ENCODE measurements at regions not wholly inside any gene's neighbourhood (a gene's known extent, or its start where the extent isn't known, plus 50 kb on each side); places are given as distances from the start of the nearest gene placed in this dataset.

DNA sequence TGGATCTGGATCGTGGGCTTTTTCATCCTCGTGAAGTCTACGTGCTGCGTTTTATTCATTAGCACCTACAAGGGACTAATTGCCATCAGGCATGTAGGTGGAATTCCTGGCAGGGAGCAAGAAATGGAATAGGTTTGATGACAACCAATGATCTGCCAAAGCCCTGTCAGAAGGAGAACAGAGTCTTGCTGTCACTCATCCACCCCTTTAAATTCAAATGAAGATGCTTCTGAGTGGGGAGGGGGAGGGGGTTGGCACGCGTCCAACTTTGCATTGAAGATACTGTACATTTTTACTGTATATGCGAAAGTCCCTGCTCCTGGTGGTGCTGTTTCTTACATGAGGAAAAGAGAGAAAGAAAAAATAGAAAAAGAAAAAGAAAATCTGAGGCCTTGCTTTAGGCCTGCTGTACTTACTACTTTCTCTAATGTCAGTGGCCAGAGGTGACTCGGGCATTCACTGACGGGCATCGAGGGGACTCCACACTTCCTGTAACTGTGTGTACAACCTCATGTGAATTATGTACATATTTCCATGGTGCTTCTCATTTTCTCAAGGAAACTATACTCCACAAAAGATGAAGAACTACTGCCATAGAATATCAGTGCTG, 569.1 kb downstream of the INHBA start:
- no peak for DNase-seq (ENCODE audit: low read depth)

DNA sequence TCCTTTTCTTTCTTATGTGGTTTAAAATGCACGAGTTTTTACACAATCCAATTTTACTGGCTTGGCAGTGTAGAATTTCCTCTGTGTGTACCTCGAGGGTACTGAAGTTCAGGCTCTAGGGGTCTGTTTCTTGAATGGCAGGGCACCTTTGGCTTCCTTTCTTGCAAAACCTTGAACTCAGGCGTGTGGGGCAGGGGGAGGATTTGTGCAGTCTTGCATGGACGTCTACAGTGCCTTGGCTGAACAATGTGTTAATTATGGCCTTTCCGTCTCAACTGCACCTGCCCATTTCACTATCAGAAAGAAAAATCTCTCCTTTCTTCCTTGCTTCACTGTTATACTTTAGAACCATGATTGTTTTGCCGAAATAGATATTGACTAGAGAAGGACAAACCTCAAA, 570.9 kb downstream of the INHBA start:
- no peak for DNase-seq (ENCODE audit: low read depth)

DNA sequence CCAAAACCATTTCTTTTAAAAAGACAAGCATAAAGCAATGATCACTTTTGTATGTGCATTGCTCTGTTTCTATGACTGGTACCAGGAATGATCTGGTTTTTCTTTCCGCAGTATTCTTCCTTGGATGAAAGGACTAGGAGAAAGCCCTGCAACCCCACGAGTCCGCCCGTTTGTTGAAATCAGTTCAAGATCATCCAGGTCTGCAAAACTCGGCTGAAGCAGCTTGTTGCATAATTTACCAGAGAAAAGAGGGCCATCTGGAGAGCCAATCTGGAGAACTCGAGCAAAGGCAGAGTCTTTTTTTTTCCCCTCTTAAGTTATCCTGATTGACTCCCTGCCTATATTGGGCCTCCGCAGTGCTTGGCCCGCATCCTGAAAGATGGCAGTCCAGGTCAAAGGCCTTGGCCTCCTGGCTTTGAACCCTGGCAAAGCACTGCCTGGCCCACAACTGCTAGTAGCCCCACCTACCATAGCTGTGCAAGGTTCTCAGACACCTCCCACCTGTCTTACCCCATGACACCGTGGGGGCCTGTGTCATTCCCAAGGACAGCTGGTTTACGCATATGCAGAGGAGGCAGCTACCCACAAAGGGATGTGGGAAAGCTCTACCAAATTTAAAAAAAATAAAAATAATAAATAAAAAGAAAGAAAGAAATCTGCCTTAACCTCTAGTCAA, 572.2 kb downstream of the INHBA start:
- DNase-seq (ENCODE audit: low read depth) = no peak

DNA sequence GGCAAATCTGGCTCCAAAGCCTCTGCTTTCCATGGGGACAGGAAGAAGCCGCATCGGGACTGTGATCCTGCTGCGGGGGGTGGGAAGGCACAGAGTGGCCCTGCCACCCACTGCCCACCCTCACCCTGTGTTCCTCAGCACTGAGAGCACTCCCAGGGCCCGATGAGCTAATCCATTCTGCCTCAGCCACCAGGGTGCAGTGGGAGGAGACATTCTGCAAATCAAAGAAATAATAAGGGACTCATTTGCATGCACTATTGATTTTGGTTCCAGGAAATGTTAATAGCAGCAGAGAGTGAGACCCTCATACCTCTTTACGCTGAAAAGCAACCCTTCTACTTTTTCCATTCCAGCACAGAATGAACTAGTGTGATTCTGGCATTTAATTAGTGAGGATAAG, 572.8 kb downstream of the INHBA start:
- DNase-seq (ENCODE audit: low read depth) = no peak

DNA sequence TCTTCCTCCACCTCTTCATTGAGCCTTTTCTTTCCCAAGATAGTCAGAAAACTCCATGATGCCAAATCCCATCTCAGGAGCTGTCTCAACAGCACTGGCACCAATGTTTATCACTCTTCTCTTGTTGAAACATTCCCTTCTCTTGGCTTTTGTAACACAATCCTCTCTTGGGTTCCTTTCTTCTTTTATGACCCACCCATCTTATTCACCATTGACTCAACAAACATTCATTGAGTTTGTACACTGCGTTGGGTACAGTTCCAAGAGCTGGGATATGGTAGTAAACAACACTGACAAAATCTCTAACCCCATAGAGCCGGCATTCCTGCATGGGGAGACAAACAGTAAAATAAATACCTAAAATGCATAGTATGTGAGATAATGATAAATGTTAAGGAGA, 577.5 kb downstream of the INHBA start:
- no peak for DNase-seq (ENCODE audit: low read depth)

DNA sequence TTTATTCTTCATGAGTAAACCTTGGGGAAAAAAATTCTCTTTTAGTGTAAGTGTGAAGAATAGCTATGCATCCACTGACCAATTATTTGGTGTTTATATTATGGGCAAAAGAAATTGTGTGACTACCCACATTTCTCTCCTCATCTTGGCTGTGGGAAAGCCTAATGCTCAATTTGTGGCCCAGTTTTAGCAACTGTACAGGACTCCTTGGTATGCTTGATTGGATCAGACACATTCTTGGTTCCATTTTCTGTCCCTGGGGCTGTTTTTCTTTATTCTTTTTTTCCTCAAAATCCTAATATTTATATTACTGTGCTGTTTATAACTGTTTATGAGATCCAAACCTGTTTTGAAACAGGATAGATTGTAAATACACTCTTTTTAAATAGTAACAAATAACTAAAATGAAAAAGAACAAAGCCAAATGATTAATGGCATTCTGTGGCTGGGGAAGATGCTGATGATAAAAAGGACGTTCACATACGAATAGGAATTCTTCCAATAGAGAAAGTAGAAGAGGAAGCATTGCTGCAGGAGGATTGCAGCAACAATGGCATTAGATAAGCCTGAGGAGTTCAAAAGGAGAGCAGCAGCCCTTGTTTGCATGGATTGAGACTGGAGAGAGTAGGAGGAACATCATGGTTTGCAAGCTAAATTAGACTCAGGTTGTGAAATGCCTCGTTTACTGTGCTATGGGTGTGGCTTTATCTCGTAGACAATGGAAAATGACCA, 580.5 kb downstream of the INHBA start:
- DNase-seq (ENCODE audit: low read depth) = no peak

DNA sequence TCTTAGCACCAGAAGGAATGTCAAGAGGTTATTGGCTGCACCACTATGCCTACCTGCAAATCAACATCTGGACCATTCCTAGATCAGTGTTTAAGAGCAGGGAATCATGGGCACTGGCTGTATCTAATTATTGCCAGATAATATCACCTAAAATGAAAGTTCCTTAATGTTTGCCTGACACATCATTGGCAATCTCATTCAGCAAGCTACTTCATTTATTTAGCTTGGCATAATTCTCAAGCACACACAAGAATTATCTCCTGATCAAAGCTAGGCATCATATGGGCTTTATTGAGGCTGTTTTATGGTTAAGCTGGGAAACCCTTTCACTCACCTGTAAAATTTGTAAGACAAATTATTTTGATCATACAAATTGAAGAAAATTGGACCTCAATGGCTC, 581.7 kb downstream of the INHBA start:
- no peak for DNase-seq (ENCODE audit: low read depth)

DNA sequence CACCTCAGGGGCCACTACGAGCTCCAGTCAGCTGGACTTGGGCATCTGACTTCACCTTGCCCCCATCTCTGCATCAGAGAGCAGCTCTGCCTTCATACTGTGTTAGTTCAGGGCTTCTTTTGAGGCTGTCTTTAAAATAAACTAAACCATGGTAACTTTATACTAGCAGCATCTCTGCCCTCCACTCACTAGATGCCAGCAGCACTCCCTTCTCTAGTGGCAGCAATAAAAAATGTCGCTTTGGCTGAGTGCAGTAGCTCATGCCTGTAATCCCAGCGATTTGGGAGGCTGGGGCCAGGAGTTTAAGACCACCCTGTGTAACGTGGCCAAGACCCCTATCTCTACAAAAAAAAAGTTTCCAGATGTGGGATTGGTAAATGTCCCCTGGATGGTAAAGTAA, 584.4 kb downstream of the INHBA start:
- no peak for DNase-seq (ENCODE audit: low read depth)

DNA sequence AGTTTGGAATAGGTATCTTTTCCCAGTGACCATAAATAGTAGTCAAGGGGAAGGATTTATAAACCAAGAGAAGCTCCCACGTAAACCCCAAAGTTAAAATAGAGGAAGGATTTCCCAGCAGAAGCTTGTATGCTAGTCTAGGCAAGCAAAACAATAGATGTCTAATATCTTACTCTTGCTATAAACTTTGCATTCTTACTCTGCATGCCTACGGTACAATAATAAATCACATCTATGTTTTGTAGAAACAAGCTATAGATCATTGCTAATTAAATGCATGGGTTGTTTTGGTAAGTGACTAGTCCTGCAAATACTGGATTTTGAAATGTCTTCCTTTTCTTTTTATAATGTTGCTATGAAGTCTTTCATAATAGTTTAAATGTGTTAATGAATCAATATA, 585.5 kb downstream of the INHBA start:
- DNase-seq (ENCODE audit: low read depth) = no peak

DNA sequence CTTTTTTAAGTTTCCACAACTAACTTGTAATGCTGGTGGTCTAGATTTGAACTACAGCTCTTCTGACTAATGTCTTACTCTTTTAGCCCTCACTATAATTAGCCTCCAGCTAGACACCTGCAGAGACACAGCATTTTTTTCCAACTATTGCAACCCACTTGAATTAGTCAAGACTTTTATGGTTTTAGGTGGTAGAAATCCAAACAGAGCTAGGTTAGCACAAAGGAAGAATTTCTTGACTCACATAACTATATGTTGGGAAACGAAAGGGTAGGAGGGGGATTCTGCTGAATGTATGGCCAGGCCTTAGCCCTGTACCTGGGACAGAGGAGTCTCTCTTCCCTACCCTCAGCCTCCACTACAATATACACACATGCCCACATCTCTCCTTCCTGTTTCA, 586.1 kb downstream of the INHBA start:
- no peak for DNase-seq (ENCODE audit: low read depth)

DNA sequence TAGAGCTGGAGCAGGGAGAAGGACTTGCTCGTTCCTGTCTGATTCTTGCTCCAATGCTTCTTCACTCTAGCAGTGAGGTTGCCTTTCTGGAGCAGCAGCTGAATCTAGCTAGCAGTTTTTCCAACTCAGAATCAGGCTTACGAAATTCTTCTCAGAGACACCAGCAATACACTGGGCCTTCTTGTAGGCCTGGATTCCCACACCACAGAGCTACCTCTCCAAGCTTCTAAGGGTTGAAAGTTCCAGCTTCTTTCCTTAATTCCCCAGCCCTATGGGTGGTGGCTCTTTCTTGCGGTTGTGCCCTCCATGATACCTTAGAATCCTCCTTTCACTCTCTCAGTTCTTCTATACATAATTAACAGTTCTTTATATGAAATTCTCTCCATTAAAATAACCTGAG, 586.6 kb downstream of the INHBA start:
- no peak for DNase-seq (ENCODE audit: low read depth)

DNA sequence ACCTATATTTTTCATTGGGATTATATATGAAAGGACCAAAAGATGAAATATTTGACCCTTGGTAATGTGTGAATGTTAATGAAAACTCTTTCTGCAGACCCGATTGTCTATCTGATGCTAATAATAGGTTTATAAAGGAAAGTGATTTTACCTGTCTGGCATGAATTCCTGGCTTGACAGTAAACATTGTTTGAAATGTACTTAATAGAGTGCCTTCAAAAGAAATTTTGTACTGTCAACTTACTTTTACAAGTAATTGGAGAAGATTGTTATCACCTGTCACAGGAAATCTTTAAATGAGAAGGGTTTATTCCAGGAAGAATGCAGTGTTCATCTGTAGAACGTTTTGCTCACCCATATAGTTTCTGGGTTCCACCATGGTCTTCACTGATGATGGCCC, 588.2 kb downstream of the INHBA start:
- DNase-seq (ENCODE audit: low read depth) = no peak

DNA sequence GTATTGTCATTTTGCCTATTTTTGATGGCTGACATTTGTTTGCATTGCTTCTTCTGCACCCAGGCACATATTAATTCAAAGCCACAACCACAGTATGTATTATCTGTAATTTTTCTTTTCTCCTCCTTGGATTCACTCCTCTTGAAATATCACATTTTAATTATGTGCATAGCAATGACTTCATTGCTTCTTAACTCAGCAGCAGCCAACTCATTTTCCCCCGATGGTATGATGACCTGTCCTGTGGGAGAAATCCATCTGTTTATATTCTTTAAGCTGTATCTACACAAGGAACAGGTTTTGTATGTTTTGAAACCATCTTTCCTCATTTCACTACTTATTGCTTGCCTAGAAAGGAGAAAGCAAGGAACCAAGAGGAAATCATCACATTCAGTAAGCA, 588.8 kb downstream of the INHBA start:
- no peak for DNase-seq (ENCODE audit: low read depth)

DNA sequence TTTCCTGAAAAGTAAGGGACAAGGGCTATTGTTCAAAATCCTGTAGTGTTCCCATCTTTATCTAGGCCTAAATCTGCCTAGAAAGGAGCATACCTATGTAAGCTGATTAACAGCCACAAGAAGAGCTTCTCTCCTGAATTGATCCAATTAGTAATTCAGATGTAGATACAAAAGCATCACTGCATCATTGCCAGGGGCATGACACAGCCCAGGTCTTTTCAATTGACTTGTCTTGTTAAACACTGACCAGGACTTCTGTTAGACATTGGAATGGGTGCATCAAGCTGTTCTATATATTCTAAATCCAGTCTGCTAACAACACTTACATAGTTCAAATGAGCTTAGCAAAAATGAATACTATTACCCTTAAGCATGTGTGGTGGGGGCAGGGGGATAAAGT, 589.2 kb downstream of the INHBA start:
- DNase-seq (ENCODE audit: low read depth) = no peak

DNA sequence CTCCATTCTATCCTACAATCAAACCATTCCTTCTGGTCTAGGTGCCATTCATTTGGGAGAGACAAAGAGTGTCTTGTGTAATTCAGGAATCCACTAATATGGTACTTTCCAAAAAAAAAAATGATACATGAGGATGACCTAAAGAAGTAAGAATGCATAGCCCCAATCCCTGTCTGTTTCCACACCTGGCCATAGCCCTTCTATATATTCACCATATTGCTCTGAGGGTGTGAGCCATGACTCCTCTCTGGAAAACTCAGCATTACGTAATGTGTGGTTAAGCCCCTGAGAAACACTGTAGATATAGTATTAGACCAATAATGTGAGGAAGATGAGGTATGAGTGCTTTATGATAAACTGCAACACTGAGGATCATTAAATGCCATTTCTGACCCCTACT, 592.7 kb downstream of the INHBA start:
- no peak for DNase-seq (ENCODE audit: low read depth)

DNA sequence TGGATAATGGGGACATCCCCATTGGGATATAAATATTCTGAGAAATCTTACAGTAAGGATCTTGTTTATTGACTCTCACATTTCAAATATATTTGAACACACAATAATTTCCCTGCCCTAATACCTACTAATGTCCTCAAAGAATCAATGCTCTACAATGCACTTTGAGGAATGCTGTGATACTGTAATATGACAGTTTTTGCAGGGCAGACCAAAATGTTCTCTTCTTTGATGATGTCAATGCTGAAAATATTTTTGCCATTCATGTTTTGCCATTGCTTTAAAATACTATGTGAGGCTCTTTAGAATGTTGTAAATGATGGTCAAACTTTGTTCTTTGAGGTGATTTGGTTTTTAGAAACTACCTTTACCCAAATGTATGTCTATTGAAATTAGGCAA, 594.1 kb downstream of the INHBA start:
- no peak for DNase-seq (ENCODE audit: low read depth)

DNA sequence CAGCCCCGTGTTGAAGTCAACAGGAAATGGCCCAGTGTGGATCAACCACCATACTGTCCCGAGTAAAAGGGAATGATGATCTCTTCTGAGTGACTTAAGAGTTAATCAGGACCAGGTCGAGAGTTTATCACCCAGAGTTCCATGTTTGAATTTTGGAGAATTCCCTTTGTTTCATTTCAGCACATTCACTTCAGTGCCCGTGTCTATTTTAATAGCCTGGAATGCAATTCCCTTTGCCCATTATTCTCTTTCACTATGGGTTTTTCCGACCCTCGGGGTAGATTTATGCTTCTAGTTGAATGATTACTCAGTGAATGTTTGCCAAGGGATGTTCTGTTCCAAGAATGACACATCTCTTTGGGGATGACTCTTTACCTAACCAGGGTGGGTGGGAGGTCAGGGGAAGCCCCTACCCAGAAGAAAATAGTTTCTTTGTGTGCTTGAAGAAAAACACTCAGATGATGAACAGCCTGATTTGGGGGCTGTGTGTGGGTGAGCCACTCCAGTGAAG, 594.9 kb downstream of the INHBA start:
- no peak for DNase-seq (ENCODE audit: low read depth)

DNA sequence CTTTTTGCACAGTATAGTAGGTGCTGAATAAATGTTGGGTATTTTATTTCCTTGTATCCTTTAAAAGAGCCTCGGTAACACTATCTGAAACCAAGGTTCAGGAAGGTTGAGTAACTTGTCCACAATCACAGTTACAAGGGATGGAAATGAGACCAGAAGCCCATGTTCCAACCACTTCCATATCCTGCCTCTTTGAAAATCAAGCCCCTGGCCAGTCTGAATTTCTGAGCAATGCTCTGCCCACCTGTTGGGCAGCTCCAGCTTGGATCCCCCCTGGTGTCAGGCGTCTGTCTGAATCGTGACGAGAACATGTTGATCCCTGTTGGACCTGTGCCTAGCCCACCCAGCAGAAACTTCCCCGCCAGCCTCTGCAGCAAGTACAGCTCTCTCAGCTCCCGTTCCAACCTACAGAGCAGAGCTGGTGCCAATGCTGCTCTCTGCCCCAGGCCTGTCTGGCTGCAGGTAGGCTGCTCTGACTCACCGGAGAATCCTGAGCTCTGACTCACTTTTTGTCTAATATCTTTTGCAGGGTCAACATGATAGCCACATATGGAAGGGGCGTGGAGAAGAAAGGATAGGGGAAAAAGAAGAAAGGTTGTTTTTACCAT, 595.5 kb downstream of the INHBA start:
- DNase-seq (ENCODE audit: low read depth) = no peak

DNA sequence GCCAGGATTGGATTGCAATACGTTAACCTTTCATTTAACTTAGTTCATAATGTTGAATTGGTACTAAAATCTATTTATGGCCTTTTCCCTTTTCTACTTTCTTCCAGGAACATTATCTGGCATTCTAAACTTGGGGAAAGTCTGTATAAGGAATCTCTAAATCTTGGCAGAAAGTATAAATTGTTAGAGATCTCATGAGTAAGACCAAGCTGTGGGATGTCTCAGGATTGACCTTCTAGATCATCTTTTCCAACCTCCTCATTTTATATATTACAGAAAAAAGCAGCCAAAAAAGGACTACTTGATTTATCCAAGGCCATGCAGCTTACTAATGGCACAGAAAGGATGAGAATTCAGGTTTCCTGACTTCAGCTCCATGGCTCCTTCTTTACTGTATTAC, 598.3 kb downstream of the INHBA start:
- no peak for DNase-seq (ENCODE audit: low read depth)

DNA sequence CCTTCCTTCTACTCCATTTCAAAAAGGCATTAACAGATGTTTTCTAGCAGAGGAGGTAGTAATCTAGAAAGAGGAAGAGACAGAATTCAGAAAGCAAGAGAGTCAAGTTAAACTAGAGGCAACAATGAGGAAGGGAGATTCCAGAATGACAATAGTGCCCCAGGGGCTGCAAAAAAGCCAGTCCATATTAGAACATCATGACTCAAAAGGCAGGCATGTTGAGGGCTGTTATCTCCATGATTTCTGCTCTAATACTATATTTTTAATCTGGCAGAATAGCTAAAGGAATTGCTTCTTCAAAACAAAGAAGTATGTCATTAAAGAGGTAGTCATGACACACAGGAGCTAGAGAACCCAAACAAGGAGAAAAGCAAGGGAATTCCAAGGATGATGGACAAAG, 599.6 kb downstream of the INHBA start:
- DNase-seq (ENCODE audit: low read depth) = no peak

DNA sequence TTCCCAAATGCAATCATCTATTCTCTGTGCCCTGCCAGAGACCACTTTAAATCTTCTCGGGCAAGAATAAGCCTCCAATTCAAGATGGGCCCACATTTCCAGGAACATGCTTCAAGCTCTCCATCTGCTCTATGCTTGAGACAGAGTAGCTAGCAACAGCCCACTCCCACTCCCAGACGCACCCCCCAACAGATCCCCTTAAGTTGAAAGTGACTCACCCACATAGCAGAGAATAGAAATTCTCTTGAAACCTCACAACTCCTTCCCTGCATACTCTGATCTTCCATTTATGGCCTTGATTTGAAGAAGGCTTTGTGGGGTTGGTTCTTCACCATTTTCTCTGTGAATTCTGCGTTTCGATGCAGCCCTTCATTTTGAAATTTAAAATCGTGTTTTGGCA, 604.0 kb downstream of the INHBA start:
- DNase-seq (ENCODE audit: low read depth) = no peak

DNA sequence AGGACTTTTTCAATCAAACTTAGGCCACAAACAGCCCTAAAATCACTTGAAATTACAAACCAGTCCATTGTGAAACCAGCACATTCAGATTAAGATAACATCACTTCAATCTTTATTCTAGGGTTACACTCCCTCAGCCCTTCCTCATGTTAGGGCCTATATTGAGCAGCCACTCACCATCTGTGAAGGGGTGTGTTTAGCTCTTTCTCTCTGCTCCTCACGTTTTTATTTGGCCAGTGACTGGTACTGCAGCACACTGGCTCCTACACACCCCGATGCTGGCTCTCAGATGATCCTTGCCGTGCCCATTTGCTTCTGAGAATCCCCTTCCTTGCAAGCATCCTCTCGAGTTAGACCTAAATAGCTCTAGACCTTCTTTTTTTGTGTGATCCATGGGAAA, 604.5 kb downstream of the INHBA start:
- DNase-seq (ENCODE audit: low read depth) = no peak

DNA sequence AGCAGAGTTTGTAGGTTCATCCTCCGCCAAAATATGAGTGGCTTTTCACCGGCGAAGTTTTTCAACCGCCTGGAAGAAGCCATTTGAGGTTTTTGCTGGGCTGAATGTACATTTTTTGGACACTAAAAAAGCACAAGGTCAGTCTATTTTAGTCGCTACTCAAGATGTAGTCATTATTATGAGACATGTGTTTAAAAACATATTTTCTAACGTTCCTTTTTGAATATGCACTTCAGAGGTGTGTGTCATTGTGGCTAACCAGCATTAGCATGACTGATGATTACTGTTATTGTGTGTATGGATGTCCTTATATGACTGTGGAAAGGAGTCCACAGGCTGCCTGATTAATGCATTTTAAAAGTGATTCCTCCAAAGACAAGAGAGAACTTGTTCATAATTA, 605.4 kb downstream of the INHBA start:
- DNase-seq (ENCODE audit: low read depth) = no peak

Data from HS-27A (cell line).